NAMALWA (cell line): ENCODE measurements at regions not wholly inside any gene's neighbourhood (a gene's known extent, or its start where the extent isn't known, plus 50 kb on each side); places are given as distances from the start of the nearest gene placed in this dataset.

Source experiments
- DNase-seq: peaks from one replicate; pipeline ENCODE4 v3.0.0-alpha.2; 2015; ENCODE audit warnings: low spot score

- no peak for DNase-seq
Measured at GRCh38 chr10:47077941-47078340, 166.7 kb downstream of the PTPN20 start.

GRCh38 chr10:47078393-47079203 lies 167.4 kb downstream of the PTPN20 start:
- no peak for DNase-seq

DNA sequence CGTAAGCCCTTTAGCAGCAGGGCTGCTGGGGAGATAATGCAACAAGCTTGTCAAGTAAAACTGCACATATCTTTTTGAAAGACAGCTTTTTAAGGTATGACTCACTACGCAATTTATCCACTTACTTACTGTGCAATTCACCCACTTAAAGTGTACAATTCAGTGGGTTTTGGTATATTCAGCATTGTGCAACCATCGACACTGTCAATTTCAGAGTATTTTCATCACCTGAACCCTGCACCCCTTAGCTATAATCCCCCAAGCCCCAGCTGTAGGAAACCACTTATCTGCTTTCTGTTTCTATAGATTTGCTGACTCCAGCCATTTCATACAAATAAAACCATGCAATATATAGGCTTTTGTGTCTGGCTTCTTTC lies 168.0 kb downstream of the PTPN20 start:
- no peak for DNase-seq

GRCh38 chr10:47081264-47081663 lies 170.0 kb downstream of the PTPN20 start:
- no peak for DNase-seq

GRCh38 chr10:47082055-47082784 lies 171.0 kb downstream of the PTPN20 start:
- no peak for DNase-seq

DNA sequence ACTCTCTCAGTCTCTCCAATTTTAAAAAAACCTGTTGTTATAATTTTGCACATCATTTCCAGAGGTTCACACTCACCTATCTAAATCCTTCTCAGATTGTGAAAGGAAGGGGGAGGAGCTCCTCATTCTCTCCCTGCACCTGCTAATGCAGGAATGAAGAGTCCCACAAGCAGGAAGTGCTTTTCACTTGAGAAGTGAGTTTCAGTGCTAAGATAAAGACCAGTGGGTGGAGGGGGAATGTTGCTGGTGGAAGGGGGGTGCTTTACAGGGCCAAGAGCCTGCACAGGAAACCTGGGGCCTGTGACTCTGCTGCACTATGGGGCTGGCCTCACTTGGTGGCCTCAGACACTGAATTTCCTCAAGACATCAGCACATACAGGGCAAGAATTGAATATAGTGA lies 176.4 kb downstream of the PTPN20 start:
- no peak for DNase-seq

- no peak for DNase-seq
Measured at GRCh38 chr10:47088656-47089354, 177.6 kb downstream of the PTPN20 start.

GRCh38 chr10:47090042-47090441 lies 178.8 kb downstream of the PTPN20 start:
- no peak for DNase-seq

- no peak for DNase-seq
Measured at GRCh38 chr10:47090903-47091302, 179.7 kb downstream of the PTPN20 start.

- no peak for DNase-seq
Measured at GRCh38 chr10:47091421-47091820, 180.2 kb downstream of the PTPN20 start.

DNA sequence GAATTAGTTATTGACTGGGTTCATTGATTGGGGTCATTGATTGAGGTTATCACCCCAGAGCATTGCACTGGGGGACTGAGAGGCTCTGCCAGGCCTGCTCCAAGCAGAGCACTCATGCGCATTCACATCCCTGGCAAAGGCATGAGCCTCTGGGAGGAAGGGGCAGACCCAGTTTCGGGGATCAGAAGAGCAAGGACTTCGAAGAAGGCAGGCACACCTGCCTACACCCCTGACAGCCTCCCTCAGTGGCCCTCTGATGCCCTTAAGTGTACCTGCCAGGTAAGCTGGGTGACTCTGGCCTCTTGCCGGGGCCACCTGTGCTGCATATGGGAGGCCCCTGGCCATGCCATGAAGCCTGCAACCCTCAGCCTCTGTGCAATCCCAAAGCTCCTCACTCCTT lies 181.1 kb downstream of the PTPN20 start:
- no peak for DNase-seq

GRCh38 chr10:47092831-47093230 lies 181.6 kb downstream of the PTPN20 start:
- DNase-seq, result no peak

GRCh38 chr10:47094126-47094525 lies 182.9 kb downstream of the PTPN20 start:
- no peak for DNase-seq

- no peak for DNase-seq
Measured at GRCh38 chr10:47094636-47095035, 183.4 kb downstream of the PTPN20 start.

DNA sequence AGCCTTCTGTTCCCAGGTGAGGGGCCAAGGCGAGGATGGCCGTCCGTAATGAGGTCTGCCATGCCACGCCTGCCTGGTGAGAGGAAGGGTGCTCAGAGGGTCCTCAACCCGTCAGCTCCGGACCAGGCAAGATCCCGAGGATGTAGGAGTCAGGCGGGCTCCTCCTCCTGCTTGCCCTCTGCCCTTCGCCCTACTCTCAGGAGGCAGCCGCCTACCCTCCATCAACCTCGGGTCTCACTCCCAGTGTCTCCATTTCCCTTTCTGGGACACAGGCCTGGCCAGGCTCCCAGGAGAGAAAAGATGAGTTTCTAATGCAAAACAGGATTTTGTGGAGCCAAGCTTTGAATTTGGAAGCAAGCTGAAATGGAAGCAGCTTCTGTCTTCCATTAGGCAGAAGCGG lies 184.0 kb downstream of the PTPN20 start:
- no peak for DNase-seq

- DNase-seq, result no peak
Measured at GRCh38 chr10:47095848-47096612, 184.8 kb downstream of the PTPN20 start.

DNA sequence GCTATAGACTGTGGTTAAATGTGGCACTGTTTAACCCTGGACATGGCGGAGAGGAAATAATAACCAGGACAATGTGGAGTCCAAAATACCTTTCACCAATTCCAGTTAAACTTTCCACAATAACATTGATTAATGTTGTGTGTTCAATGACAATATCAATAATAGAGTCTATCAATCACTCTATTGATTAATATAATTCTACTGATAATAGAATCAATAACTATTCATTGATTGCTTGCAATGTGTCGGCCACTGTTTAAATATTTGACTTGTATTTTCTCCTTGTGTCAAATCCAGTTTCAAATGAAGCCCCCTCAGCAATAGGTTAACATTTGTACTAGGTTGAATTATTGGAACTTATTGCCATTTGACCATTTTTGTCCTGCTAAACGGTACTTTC lies 187.0 kb downstream of the PTPN20 start:
- no peak for DNase-seq

DNA sequence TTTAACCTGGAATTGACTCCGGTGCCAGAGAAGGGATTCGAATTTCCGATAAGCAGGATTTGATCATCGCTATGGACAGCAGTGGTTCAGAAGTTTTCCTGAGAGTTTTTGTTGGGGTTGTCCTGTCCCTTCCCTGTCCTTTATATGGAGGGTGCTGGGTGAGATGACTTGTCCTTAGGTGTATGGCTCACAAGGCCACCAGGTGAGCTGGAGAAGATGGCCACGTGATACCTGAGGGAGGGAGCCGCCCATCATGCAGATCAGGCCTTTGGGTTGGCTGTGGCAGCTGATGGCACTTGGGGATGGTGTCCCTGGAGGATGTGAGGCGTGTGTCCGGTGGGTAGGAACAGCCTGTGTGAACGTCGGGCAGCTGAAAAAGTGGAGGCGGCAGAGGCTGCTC lies 187.7 kb downstream of the PTPN20 start:
- DNase-seq, result no peak

DNA sequence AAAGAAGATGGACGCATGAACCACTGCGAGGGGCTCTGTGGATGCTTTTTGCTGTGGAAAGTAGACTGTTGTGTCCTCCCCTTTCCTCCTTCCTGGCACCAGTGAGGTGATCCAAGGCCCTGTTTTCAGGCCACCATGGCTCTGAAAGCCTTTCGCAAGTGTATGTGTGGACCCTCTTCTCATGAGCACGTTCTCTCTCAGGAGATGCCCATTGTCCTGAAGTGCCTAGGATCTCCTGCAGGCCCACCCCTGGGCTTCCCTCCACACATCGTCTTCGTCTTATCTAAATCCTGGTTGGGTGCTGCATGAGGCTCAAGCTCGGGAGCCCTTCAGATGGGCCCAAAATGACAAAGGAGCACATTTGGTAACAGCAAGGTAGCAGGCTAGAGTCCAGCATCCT lies 188.2 kb downstream of the PTPN20 start:
- no peak for DNase-seq

DNA sequence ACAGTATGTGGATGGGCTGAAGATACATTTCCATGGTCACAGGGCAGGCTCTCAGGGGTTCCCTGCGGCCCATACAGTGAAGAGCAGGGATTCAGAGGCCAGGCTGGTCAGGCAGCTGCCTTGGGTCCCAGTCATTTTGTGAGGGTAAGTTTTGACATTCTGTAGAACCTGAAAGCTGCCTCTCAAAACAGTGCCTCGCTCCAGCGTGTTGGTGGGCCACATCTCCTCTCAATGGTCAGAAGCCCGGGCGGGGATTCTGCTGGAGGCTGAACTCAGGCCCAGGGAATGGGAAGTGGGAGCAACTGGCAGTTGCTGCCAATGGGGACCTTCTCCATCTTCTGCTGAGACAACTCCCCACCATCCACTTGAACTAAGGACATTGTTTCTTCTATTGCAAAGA lies 190.0 kb downstream of the PTPN20 start:
- DNase-seq, result no peak

- no peak for DNase-seq
Measured at GRCh38 chr10:47101807-47102206, 190.6 kb downstream of the PTPN20 start.

- DNase-seq, result no peak
Measured at GRCh38 chr10:47104151-47104605, 192.9 kb downstream of the PTPN20 start.
